ENCODE measurements at regions not wholly inside any gene's neighbourhood (a gene's known extent, or its start where the extent isn't known, plus 50 kb on each side); places are given as distances from the start of the nearest gene placed in this dataset.

GRCh38 chr16:73142053-73142854 lies 94.3 kb upstream of the ZFHX3 start (continued):
- TF ChIP-seq ZNF280D (CRISPR knock-in tag; IDR thresholded peaks at IDR 0.05) (no peak), TAF15 (IDR thresholded peaks at IDR 0.05; ENCODE audit: low read depth, low read length, poor library complexity, severe bottlenecking) (no peak), NR2F1 (CRISPR knock-in tag; IDR thresholded peaks at IDR 0.05) (peak; percentile 81 to 94), HES4 (CRISPR knock-in tag; IDR thresholded peaks at IDR 0.05; ENCODE audit: borderline replicate concordance) (no peak), AKAP8 (CRISPR knock-in tag; IDR thresholded peaks at IDR 0.05) (no peak), ARNT (IDR thresholded peaks at IDR 0.05) (no peak), GATAD1 (CRISPR knock-in tag; IDR thresholded peaks at IDR 0.05) (no peak), RARA (CRISPR knock-in tag; IDR thresholded peaks at IDR 0.05) (peak; percentile 65), WIZ (CRISPR knock-in tag; IDR thresholded peaks at IDR 0.05) (no peak), SETDB1 (CRISPR knock-in tag; IDR thresholded peaks at IDR 0.05; ENCODE audit: borderline replicate concordance) (no peak), REL (CRISPR knock-in tag; conservative IDR thresholded peaks at IDR 0.05) (no peak), ZNF260 (CRISPR knock-in tag; IDR thresholded peaks at IDR 0.05; ENCODE audit: borderline replicate concordance, low read depth) (no peak), SALL1 (CRISPR knock-in tag; IDR thresholded peaks at IDR 0.05) (peak; percentile 41; the same call in 1 of the 2 replicates), EP300 (IDR thresholded peaks at IDR 0.05; ENCODE audit: low read depth in 2 of 2, low read length in 2 of 2) (no peak), EP300 (CRISPR knock-in tag; IDR thresholded peaks at IDR 0.05; ENCODE audit: borderline replicate concordance) (no peak), ZBTB33 (CRISPR knock-in tag; IDR thresholded peaks at IDR 0.05) (no peak), DMTF1 (CRISPR knock-in tag; IDR thresholded peaks at IDR 0.05) (no peak)

Measured in HepG2 (cell line).